Ishikawa (cell line): ENCODE measurements at regions not wholly inside any gene's neighbourhood (a gene's known extent, or its start where the extent isn't known, plus 50 kb on each side); places are given as distances from the start of the nearest gene placed in this dataset.

Experiments
- CEBPB ChIP-seq: IDR thresholded peaks from 2 replicates; pipeline ENCODE4 v1.6.1; 2012
- CREB1 ChIP-seq: IDR thresholded peaks from 2 replicates; pipeline ENCODE4 v1.6.1; 2012; ENCODE audit warnings: low read depth
- EGR1 ChIP-seq: IDR thresholded peaks from 2 replicates; pipeline ENCODE4 v1.6.1; 2012
- EP300 ChIP-seq: IDR thresholded peaks from 2 replicates; pipeline ENCODE4 v1.6.1; 2012; ENCODE audit warnings: borderline replicate concordance
- FOXM1 ChIP-seq: IDR thresholded peaks from 2 replicates; pipeline ENCODE4 v1.6.1; 2012; ENCODE audit warnings: low read depth, borderline replicate concordance
- NFIC ChIP-seq: IDR thresholded peaks from 2 replicates; pipeline ENCODE4 v1.6.1; 2012
- RAD21 ChIP-seq: IDR thresholded peaks from 2 replicates; pipeline ENCODE4 v1.6.1; 2012; ENCODE audit warnings: low read depth
- REST ChIP-seq: IDR thresholded peaks from 2 replicates; pipeline ENCODE4 v1.6.1; 2012; ENCODE audit warnings: low read depth, mild to moderate bottlenecking
- TAF1 ChIP-seq: IDR thresholded peaks from 2 replicates; pipeline ENCODE4 v1.6.1; 2012; ENCODE audit warnings: low read depth, mild to moderate bottlenecking
- TCF12 ChIP-seq: IDR thresholded peaks from 2 replicates; pipeline ENCODE4 v1.6.1; 2012; ENCODE audit warnings: low read depth
- TEAD4 ChIP-seq: IDR thresholded peaks from 2 replicates; pipeline ENCODE4 v1.6.1; 2012
- YY1 ChIP-seq: IDR thresholded peaks from 2 replicates; pipeline ENCODE4 v1.6.1; 2012; ENCODE audit warnings: low read depth
- ZBTB7A ChIP-seq: IDR thresholded peaks from 2 replicates; pipeline ENCODE4 v1.6.1; 2012; ENCODE audit warnings: low read depth
- TF ChIP-seq, protein P1 (sequence below): IDR thresholded peaks from 2 replicates; pipeline ENCODE4 v1.6.1; 2012
- TF ChIP-seq, protein P2 (sequence below): IDR thresholded peaks from 2 replicates; pipeline ENCODE4 v1.6.1; 2012

- peak; percentile 79 for TF ChIP-seq RAD21
- TF ChIP-seq TEAD4, result no peak
Measured at GRCh38 chr10:30687698-30688213, 58.2 kb upstream of the LYZL2 start.

DNA sequence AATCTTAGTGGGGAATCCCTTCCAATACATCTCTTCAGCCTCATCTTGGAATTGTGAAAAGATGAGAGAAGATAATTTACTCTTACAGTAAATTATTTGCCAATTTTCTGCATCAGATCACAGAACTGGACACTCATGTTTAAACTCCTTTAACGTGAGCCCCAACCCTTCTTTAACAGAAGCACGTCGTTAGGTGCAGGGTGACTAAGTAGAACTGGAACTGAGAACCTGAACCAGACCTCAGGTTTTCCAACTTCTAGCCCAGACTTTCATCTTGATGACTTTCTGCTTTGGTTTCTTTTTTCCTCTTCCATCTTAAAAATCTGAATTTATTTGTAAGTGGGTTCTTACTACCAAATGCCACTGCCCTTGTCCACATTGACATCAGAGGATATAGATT lies 57.2 kb upstream of the LYZL2 start:
- TF ChIP-seq CEBPB (no peak), TAF1 (no peak)
- TF ChIP-seq, protein P1, sequence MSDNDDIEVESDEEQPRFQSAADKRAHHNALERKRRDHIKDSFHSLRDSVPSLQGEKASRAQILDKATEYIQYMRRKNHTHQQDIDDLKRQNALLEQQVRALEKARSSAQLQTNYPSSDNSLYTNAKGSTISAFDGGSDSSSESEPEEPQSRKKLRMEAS, result no peak

DNA sequence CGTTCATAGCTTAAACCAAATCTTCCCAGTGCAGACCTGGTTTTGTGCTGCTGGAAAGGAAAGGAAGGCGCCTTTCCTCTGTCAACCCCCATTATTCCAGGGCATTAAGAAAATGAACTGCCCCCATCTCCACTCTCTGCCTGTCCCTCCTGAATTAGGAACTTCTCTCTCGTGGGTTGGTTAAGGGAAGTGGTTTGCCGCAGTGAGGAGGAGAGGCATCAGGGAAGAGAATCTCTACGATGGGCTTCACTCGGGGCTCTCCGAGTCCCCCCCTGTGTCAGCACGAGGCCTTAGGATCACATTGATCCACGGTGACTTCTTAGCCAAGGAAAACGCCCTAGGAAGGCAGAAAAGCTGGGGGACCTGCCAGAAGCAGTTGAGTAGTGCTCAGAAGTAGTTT lies 53.9 kb upstream of the LYZL2 start:
- TF ChIP-seq TCF12, result no peak
- TF ChIP-seq RAD21, result no peak
- no peak for TF ChIP-seq EP300
- TF ChIP-seq CEBPB, result no peak
- no peak for TF ChIP-seq TEAD4
- TF ChIP-seq, protein P1, result no peak
- no peak for TF ChIP-seq EGR1
- no peak for TF ChIP-seq FOXM1
- TF ChIP-seq, protein P2, sequence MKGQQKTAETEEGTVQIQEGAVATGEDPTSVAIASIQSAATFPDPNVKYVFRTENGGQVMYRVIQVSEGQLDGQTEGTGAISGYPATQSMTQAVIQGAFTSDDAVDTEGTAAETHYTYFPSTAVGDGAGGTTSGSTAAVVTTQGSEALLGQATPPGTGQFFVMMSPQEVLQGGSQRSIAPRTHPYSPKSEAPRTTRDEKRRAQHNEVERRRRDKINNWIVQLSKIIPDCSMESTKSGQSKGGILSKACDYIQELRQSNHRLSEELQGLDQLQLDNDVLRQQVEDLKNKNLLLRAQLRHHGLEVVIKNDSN, result no peak
- TF ChIP-seq ZBTB7A, result no peak
- TF ChIP-seq TAF1, result no peak
- TF ChIP-seq NFIC, result no peak
- TF ChIP-seq REST, result no peak
- TF ChIP-seq YY1, result no peak

DNA sequence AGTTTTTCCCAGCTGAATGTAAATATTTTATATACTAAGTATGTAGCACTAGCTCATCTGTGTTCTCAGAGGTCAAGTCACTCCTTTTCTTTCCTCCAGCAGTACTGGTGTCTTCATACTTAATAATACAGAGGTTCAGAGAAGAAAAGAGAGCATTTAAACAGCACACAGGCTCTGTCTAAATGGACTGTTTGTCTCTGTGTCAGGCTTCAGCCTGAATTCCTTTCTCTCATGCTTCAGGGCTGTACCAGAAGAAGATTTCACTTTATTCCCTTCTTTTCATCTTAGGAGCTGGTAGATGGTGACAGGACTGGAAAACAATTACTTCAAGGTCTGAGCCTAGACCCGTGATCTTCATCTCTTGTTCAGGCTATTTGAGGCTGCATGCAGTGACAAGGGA lies 51.4 kb upstream of the LYZL2 start:
- TF ChIP-seq FOXM1 (no peak), ZBTB7A (no peak), REST (no peak), EGR1 (no peak), CREB1 (no peak), TEAD4 (no peak), NFIC (no peak), YY1 (no peak), TCF12 (no peak), RAD21 (no peak), CEBPB (no peak), EP300 (no peak), TAF1 (no peak)
- TF ChIP-seq, protein P1, result no peak
